Vagina (tissue), 2 donors: ENCODE measurements at regions not wholly inside any gene's neighbourhood (a gene's known extent, or its start where the extent isn't known, plus 50 kb on each side); places are given as distances from the start of the nearest gene placed in this dataset.

Experiments
- POLR2A ChIP-seq, 2 donors: fragments of 450-650 bp; IDR thresholded peaks; one replicate each; pipeline ENCODE4 v1.6.1; 2017; ENCODE audit warnings: antibody characterized with exemption in 2 of 2, mild to moderate bottlenecking in 2 of 2, moderate library complexity in 2 of 2
- POLR2AphosphoS5 ChIP-seq, 2 donors: sonication (generic); formaldehyde crosslinking; IDR thresholded peaks; one replicate each; pipeline ENCODE4 v1.9.0; 2017; ENCODE audit warnings: antibody characterized with exemption in 2 of 2, mild to moderate bottlenecking in 2 of 2, low read depth in 1 of 2; ENCODE audit not compliant: insufficient read depth in 1 of 2
- TF ChIP-seq, protein P1 (sequence below), 3 experiments: fragments of 450-650 bp in 2 of 3; fragments of 200-600 bp in 1 of 3; sonication (generic) in 1 of 3; IDR thresholded peaks; one replicate each; pipeline ENCODE4 v1.5.1; 2017 to 2019; ENCODE audit warnings: antibody characterized with exemption in 3 of 3, mild to moderate bottlenecking in 2 of 3, moderate library complexity in 2 of 3

DNA sequence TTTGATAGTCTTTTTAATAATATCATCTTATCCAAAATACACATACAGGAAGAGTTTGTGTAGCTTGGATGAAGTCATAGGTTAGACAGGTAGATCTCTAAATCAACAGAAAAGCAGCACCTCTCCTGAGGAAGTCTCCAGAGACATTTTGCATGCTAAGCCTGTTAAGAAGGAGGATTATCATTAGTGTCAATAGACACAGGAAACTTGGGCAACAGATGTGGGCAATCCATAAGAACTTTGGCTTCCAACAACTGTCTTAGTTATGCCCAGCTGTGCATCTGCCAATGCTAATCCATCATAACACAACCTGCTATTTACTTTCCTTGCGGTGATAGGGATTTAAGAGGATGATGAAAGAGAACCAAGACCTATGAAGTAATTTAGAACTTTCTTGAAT is 1052.6 kb downstream of the RPA4 start:
- TF ChIP-seq POLR2A (IDR thresholded peaks at IDR 0.05) (no peak), POLR2AphosphoS5 (IDR thresholded peaks at IDR 0.05; ENCODE audit: insufficient read depth in 1 of 2, low read depth in 1 of 2) (no peak)
- TF ChIP-seq, protein P1, sequence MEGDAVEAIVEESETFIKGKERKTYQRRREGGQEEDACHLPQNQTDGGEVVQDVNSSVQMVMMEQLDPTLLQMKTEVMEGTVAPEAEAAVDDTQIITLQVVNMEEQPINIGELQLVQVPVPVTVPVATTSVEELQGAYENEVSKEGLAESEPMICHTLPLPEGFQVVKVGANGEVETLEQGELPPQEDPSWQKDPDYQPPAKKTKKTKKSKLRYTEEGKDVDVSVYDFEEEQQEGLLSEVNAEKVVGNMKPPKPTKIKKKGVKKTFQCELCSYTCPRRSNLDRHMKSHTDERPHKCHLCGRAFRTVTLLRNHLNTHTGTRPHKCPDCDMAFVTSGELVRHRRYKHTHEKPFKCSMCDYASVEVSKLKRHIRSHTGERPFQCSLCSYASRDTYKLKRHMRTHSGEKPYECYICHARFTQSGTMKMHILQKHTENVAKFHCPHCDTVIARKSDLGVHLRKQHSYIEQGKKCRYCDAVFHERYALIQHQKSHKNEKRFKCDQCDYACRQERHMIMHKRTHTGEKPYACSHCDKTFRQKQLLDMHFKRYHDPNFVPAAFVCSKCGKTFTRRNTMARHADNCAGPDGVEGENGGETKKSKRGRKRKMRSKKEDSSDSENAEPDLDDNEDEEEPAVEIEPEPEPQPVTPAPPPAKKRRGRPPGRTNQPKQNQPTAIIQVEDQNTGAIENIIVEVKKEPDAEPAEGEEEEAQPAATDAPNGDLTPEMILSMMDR (IDR thresholded peaks at IDR 0.05), result no peak
